Activated naive CD4-positive, alpha-beta T cell treated with anti-CD3 and anti-CD28 coated beads, Interleukin-2, amount 50 U/mL, for 72 hours (primary cell): ENCODE measurements at regions not wholly inside any gene's neighbourhood (a gene's known extent, or its start where the extent isn't known, plus 50 kb on each side); places are given as distances from the start of the nearest gene placed in this dataset.

Experiments used
- ATAC-seq, 2 donors: fragments of 150-1000 bp; cut with Tn5 transposase; 2 replicates each; pipeline ENCODE4 v1.10.0; 2021; ENCODE audit warnings: mild to moderate bottlenecking in 2 of 2, moderate library complexity in 2 of 2
- DNase-seq, 2 donors: peaks; one replicate each; pipeline ENCODE4 v3.0.0; 2021 to 2022; ENCODE audit warnings: low spot score in 2 of 2
- H3K27ac Mint-ChIP-seq, 2 donors: one replicate each; pipeline ENCODE4 v1.8.0; 2022; ENCODE audit warnings: mild to moderate bottlenecking in 2 of 2, mixed read lengths in 2 of 2
- H3K36me3 Mint-ChIP-seq, 2 donors: one replicate each; pipeline ENCODE4 v1.8.0; 2022; ENCODE audit warnings: mixed read lengths in 2 of 2
- H3K9me3 Mint-ChIP-seq, 2 donors: one replicate each; pipeline ENCODE4 v1.8.0; 2022; ENCODE audit warnings: mixed read lengths in 2 of 2

DNA sequence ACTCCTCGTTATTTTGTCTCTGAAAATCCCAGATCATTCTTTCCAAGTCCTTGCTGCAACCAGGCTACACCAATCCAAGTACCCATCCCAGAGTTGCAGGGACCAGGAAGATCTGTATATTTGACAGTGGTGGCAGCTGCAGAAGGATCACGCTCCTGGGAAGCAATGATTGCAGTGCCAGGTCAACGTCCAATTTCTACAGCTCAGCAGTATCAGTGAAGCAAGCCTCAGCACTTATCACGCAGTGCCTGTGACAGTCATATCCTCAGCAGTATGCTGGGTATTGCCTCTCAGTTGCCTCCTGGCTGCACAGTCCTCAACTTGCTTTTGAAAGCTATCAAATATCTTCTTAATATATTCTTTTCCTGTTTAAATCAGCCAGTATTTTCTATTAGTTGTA is 66.7 kb downstream of the BARHL2 start:
- DNase-seq (no peak), ATAC-seq (no peak)
- Mint-ChIP-seq H3K9me3 (peaks cover 0 to 3% of the 10 kb centered on the region in 2 donors), H3K27ac (no peak overlapping the region), H3K36me3 (peaks cover 0 to 4% of the 10 kb centered on the region in 2 donors)

DNA sequence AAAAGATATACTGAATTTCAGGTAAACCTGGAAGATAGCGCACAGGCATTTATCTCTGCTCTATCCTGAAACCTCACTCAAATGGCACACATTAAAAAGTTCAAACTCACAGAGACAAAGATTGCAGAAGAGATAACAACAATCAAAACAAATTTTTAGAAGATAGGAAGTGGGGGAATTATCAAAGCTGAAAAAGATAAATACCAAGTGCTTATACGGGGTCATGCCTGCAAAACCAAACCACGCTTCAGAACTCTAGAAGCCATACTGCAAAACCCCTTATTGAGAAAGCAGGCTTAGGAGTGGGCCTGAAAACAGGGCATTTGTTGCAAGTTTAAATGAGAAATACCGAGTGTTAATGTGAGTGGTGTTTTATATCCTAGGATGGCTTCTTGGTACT is 76.8 kb downstream of the BARHL2 start:
- Mint-ChIP-seq H3K9me3 (no peaks in the 10 kb centered on the region), H3K27ac (no peak overlapping the region), H3K36me3 (no peaks in the 10 kb centered on the region)
- DNase-seq (no peak), ATAC-seq (no peak)

DNA sequence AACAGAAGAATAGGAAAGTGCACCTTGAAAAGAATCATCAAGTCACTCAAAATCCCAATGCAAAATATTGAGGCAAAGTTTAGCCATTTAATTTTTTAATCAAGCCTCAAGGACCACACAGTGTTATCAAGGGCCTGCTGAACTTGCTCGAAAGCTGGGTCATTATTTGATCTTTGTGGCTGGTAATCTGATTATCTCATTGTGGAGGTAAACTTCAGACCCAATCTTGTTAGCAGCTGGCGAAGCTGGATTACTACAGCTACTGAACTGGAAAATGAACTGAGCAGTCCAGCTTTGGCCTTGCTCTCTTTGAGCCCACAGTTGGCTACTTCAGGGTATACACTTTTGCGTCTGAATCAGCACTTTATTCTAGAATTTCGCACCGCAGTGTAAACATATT is 94.4 kb downstream of the BARHL2 start:
- ATAC-seq, result no peak
- no peaks in the 10 kb centered on the region for H3K9me3 Mint-ChIP-seq
- H3K27ac Mint-ChIP-seq, result no peak overlapping the region
- H3K36me3 Mint-ChIP-seq, result no peaks in the 10 kb centered on the region
- no peak for DNase-seq

DNA sequence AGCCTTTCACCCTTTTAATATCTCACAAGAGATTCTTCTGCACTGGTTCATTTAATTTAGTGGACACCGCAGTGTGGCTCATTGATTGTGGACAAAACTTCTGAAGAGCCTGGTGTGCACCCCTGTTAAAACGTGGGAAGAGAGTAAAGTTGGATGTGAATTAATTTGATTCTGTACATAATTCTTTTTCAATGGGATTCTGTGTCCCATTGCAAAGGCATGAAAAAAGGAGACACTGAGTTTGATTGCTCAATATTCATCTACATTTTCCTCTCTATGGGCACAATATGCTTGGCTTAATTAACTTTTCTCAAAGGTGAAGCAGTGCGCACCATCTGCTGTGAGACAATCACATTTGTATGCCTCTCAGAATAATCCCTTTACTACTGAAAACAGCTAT is 95.1 kb downstream of the BARHL2 start:
- Mint-ChIP-seq H3K27ac (no peak overlapping the region), H3K36me3 (no peaks in the 10 kb centered on the region), H3K9me3 (no peaks in the 10 kb centered on the region)
- no peak for DNase-seq
- ATAC-seq, result no peak

DNA sequence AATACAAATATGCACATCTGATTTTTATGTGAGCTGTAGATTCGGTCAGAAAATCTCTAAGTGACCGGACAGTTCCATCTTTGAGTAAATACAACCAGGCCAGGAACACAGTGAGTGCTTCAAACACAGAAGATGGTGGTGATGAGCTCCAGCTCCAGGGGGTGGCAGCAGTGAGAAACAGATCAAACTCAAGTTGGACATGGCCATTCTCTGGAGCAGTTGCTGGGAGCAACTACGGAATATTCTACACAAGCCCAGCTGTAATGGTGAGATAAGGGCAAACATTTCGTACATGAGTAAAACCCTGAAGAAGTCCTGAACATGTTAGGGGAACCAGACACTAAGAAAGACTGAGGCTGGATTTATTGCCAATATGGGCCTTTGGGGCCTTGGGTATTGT is 100.7 kb downstream of the BARHL2 start:
- Mint-ChIP-seq H3K36me3 (no peaks in the 10 kb centered on the region), H3K9me3 (no peaks in the 10 kb centered on the region), H3K27ac (no peak overlapping the region)
- ATAC-seq (no peak), DNase-seq (no peak)

DNA sequence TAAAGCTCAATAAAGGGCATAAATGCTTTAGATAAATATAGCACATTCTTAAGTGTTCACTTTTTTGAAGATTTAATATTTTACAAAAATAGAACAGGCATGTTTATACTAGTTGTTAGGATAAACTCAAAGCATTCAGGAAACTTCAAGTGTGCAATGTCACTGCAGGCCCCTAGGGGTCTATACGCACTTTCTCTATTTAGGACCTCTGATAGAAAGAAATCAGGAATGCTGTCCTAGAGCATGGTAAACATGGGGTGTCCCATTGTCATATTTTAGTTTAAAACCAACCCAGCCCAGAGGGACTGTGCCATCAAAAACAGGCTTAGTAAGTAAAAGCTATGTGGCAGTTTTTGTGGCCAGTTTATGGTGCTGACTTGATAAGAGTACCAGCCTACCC is 102.2 kb downstream of the BARHL2 start:
- Mint-ChIP-seq H3K27ac (no peak overlapping the region), H3K9me3 (no peaks in the 10 kb centered on the region), H3K36me3 (no peaks in the 10 kb centered on the region)
- ATAC-seq (no peak), DNase-seq (no peak)

DNA sequence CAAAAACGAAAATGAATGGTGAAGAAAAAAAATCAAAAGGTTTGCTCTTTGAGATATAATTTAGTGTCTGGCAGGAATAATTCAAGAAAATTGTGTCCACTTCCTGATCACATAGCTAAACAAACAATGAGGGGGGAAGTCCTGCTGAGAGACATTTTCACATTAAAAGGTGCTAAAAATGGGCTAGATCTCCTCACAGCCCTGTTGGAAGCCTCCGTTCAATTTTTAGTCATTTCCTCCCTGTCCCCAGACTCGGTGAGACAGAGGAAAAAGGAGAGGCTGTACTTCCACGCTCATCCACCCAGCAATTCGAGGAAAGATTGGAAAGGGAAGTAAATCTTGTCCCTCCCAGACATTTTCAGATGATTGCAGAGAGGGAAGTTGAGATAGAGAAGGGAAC is 103.7 kb downstream of the BARHL2 start:
- Mint-ChIP-seq H3K27ac (no peak overlapping the region), H3K36me3 (no peaks in the 10 kb centered on the region), H3K9me3 (no peaks in the 10 kb centered on the region)
- ATAC-seq (no peak), DNase-seq (no peak)

DNA sequence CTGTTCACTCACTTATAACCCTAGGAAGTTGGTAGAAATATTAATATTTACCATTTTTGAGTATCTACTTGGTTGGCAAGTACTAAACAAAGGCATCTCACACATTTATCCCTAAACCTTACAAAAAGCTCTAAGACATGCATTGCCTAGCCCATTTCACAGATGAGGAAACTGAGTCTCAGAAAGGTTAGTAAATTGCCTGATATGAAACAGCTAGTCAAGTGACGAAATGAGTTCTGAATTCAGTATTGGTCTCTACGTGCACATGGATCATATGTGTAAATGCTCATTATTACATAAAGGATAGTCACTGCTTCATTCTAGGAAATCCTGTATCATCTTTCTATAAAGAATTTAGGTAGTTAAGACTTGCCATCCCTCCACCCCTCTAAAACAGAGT is 105.1 kb downstream of the BARHL2 start:
- H3K9me3 Mint-ChIP-seq, result no peaks in the 10 kb centered on the region
- DNase-seq, result no peak
- H3K36me3 Mint-ChIP-seq, result no peaks in the 10 kb centered on the region
- no peak overlapping the region for H3K27ac Mint-ChIP-seq
- ATAC-seq, result no peak

DNA sequence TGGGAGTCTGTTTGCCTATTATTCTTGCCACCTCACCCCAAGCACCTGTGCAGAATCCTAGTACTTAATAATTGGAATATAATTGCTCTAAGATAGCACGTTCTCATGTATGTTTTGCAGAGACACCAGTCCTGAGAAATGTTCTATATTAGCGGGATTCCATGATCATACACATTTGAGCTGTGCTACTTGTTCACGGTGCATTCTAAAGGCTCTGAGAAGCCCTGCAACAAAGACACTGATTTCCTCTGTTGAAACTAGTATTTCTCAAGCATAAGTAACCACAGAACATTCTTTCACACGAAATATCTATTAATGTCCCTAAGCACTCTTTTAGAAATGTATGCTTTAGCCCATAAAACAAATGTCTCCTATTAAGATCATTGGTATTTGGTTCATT is 109.4 kb downstream of the BARHL2 start:
- ATAC-seq (no peak), DNase-seq (no peak)
- H3K27ac Mint-ChIP-seq, result no peak overlapping the region
- no peaks in the 10 kb centered on the region for H3K36me3 Mint-ChIP-seq
- no peaks in the 10 kb centered on the region for H3K9me3 Mint-ChIP-seq

DNA sequence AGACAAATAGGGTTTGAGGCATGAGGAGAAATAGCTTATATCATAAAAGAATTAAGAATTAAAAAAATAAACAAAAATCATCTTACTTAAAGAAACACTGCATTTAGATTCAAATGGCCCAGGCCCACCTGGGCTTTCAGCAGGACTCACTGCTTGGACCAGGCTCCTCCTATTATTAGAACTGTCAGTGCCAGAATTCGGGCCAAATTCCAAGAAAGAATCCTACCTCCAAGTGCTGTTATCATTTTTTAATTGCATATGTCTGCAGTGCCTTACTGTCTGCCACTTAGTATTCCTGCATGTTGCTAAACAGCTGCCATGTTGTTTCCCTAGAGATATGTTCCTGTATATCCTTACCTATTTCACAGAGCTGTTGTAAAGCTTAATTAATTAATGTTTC is 112.0 kb downstream of the BARHL2 start:
- no peak overlapping the region for H3K27ac Mint-ChIP-seq
- ATAC-seq, result no peak
- no peak for DNase-seq
- peaks cover 0 to under 1% of the 10 kb centered on the region in 2 donors for H3K9me3 Mint-ChIP-seq
- no peaks in the 10 kb centered on the region for H3K36me3 Mint-ChIP-seq

DNA sequence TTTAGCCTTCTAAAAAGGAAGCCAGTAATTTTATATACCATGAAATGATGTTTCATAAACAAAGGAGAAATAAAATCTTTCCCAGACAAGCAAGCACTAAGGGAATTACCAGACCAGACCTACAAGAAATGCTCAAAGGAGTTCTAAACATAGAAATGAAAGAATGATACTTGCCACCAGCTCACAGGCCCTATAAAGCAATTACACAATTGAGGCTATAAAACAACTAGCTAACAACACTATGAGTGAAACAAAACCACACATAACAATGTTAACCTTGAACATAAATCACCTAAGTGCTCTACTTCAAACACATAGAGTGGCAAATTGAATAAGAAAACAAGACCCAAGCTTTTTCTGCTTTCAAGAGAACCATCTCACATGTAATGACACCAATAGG is 123.8 kb downstream of the BARHL2 start:
- Mint-ChIP-seq H3K9me3 (peaks cover 16 to 24% of the 10 kb centered on the region in 2 donors), H3K36me3 (peaks cover 13 to 14% of the 10 kb centered on the region in 2 donors), H3K27ac (no peak overlapping the region)
- no peak for DNase-seq
- ATAC-seq, result no peak

DNA sequence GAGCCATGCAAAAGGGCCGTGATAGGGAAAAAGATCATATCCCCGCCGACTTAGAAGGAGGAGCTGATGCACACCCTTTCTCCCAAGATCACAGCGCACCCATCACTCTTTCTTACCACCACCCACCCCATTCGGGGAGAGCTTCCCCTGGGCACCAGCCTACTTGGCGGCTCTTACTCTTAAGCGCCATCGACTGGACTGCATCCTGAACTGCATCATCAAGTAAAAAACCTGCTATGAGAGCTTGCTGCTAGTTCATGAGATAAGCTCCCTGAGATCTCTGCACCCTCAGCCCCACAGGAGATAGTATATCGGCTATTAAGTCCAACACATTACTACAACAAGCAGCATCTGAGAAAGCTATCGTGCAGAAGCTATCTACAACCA is 125.1 kb downstream of the BARHL2 start:
- Mint-ChIP-seq H3K9me3 (peaks cover 10 to 21% of the 10 kb centered on the region in 2 donors), H3K27ac (no peak overlapping the region), H3K36me3 (peaks cover 8 to 14% of the 10 kb centered on the region in 2 donors)
- no peak for DNase-seq
- no peak for ATAC-seq

DNA sequence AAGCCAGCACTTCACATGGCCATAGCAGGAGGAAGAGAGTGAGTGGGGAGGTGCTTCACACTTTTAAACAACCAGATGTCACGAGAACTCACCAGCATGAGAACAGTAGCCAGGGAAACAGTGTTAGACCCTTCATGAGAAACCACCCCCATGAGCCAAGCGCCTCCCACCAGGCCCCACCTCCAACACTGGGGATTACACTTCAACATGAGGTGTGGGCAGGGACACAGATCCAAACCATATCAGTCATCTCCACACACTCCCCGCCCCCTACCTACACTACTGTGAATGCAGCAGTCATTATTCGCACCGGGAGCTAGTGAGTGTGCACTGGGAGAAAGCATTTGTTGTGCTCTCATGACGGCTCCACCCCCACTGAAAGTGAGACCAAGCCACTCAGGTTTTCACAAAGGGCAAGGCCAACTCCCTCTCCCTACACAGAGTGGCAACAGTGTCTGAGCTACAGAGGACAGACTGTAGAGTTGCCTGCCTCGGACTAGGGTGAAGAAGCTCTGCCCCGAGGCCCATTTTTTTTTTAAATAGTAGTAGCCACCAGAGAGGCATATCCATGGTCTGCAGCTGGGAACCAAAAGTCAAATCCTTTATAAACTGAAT is 125.6 kb downstream of the BARHL2 start:
- H3K36me3 Mint-ChIP-seq, result peaks cover 8 to 13% of the 10 kb centered on the region in 2 donors
- no peak overlapping the region for H3K27ac Mint-ChIP-seq
- H3K9me3 Mint-ChIP-seq, result peaks cover 10 to 21% of the 10 kb centered on the region in 2 donors
- ATAC-seq (no peak), DNase-seq (no peak)

DNA sequence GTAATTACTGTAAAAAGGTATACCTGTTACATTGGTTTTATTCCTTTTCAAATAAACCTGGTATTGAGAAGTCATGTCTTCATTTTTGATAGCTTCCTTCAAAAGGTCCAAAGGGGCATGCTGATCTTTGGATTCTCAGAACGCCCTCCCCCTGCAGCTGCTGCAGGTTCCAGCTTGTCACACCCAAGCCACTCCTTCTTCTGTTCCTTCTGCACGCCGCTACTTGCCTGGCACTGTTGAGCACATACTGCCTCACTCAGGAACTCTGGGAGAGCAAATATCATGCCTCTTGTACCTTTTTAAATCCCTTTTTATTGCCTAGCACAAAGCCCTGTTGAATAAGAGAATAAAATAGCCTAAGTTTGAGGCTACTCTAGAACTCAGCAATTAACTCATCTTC is 136.9 kb downstream of the BARHL2 start:
- no peaks in the 10 kb centered on the region for H3K36me3 Mint-ChIP-seq
- DNase-seq (no peak), ATAC-seq (no peak)
- H3K9me3 Mint-ChIP-seq, result no peaks in the 10 kb centered on the region
- no peak overlapping the region for H3K27ac Mint-ChIP-seq

DNA sequence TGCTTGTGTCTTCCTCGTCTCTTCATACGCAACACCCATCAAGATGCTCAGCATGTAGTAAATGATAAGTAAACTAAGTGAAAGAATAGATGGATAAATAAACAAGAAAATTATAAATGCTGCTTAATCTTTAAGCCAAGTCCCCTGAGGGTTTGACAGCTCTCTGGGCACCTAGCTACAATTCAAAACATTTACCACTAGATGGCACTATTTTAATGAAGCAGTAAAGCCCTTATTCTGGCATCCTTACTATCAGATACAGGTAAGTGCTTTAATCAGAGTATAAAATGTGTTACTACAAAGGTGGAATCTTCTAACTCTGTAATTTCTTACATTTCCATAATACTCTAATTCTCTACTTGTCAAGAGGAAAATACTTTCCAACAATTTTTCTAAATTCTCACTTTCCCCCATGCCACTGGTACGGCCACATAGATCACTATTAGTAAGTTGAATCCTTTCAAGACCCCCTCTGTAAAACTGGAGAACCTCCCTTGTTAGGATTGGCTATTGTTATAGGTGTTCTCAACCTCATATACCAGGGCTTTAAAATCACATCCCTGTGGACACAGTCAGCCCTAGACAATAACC is 137.8 kb downstream of the BARHL2 start:
- Mint-ChIP-seq H3K9me3 (no peaks in the 10 kb centered on the region), H3K27ac (no peak overlapping the region), H3K36me3 (no peaks in the 10 kb centered on the region)
- peak; percentile 51 for ATAC-seq
- DNase-seq, result no peak

DNA sequence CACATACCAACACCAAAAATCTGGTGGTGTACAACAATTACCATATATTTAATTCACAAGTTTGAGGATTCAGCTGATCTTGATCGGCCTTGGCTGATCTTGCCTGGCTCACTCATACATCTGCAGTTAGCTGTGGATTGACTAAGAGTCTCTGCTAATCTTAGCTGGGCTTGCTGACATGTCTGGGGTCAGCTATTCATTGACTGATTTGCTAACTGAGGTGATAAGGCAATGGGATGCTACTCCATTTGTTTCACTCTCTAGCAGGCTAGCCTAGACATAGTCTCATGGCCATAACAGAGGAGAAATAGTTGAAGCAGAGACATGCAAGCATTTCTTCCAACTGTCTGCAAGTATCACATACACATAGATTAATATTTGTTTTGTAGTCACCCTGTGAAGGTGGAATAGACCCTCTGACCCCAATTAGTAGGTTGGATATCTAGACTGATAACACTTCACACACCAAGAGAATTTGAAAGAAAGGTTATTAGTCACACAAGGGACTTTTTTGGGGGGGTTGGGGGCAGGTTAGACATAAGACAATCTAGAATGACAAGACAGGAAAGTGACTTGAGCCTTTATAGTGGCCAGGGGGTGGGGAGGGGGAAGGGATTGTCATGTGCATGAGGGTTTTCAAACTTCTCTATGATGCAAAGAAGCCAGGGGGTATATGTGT is 142.3 kb downstream of the BARHL2 start:
- no peak overlapping the region for H3K27ac Mint-ChIP-seq
- H3K9me3 Mint-ChIP-seq, result no peaks in the 10 kb centered on the region
- DNase-seq (no peak), ATAC-seq (no peak)
- no peaks in the 10 kb centered on the region for H3K36me3 Mint-ChIP-seq

DNA sequence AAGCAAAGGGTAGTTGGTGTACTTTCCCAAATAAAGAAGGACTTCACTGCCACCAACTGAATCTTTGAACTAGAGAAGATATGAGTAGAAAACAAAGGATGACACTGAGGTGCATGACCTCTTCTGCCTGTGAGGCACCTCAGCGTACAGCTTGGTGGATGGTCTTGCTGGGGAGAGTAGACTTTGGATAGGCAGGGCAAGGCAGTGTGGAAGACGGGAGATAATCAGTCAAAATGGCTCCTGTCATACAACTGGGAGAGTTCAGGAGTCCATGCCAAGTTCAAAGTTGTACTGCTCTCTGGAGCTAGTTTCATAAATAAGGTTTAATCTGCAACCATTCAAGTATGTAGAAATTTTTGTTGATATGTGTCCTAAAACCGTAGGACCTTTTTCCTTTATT is 143.4 kb downstream of the BARHL2 start:
- ATAC-seq (no peak), DNase-seq (no peak)
- Mint-ChIP-seq H3K36me3 (no peaks in the 10 kb centered on the region), H3K27ac (no peak overlapping the region), H3K9me3 (no peaks in the 10 kb centered on the region)

DNA sequence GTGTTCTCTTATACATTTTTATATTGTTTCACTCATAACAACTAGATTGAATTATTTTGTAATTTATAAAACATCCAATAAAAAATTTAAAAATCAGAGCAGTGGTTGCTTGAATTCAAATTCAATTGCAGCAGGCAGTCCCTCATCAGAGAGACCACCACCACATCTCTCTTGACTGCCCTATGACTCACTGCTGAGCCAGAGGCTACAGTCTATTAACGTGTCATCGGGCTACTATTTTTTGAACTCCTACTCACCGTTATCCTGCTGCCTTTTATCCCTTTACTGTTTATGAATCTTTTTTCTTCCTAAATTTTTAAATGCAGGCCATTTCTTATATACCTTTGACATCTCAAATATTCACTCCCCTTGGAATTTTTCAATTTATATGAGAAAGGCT is 144.7 kb downstream of the BARHL2 start:
- Mint-ChIP-seq H3K27ac (no peak overlapping the region), H3K36me3 (no peaks in the 10 kb centered on the region), H3K9me3 (no peaks in the 10 kb centered on the region)
- DNase-seq, result no peak
- ATAC-seq, result no peak
